ENCODE measurements at regions not wholly inside any gene's neighbourhood (a gene's known extent, or its start where the extent isn't known, plus 50 kb on each side); places are given as distances from the start of the nearest gene placed in this dataset.

GRCh38 chr10:45495438-45496152, 121.6 kb downstream of the ALOX5 start:
- Histone ChIP-seq H3K27ac (ENCODE audit: control insufficient read depth, insufficient read depth) (no peak overlapping the region), H4K20me1 (ENCODE audit: control insufficient read depth, insufficient read depth) (no peaks in the 10 kb centered on the region), H2AFZ (ENCODE audit: control insufficient read depth, low read depth, low read length) (no peak overlapping the region), H3K4me1 (ENCODE audit: control insufficient read depth, insufficient read depth, low read length) (no peaks in the 10 kb centered on the region), H3K36me3 (ENCODE audit: control insufficient read depth in 2 of 2, insufficient read depth in 2 of 2, low read length in 1 of 2) (no peaks in the 10 kb centered on the region), H3K9ac (ENCODE audit: control insufficient read depth, insufficient read depth, low read length) (no peak overlapping the region), H3K9me3 (replicated peaks; ENCODE audit: control insufficient read depth, insufficient read depth, low read length) (peaks cover 3% of the 10 kb centered on the region), H3K27me3 (replicated peaks in 1 of 2; ENCODE audit: control insufficient read depth in 2 of 2, insufficient read depth in 2 of 2, low read length in 1 of 2) (no peaks in the 10 kb centered on the region), H3K4me2 (ENCODE audit: control insufficient read depth, insufficient read depth) (no peak overlapping the region), H3K4me3 (no peak overlapping the region), H3K79me2 (ENCODE audit: control insufficient read depth, insufficient read depth, low read length) (no peaks in the 10 kb centered on the region)
- DNase-seq (ENCODE audit: low read depth, low spot score) (no peak), ATAC-seq (no peak), FAIRE-seq (no peak)
- ChIA-PET CTCF (no interaction called here), POLR2A (no interaction called here), RAD21 (ENCODE audit: unreplicated experiment) (no interaction called here), SMC1A (ENCODE audit: uncharacterized antibody, unreplicated experiment) (no interaction called here)
- intact Hi-C loops (cut with micrococcal nuclease; ENCODE audit: unreplicated experiment) = no loop called here
- WGBS (ENCODE audit: insufficient coverage, insufficient replicate concordance, low lambda C conversion rate, missing lambda C conversion rate) = 81% methylated on average over 2 of the region's 2 CpGs
- BruUV-seq (replicated peaks) = no TSS peak
- in situ Hi-C loops (cut with MboI) = no loop called here
- no peak for TF ChIP-seq TCF3 (IDR thresholded peaks at IDR 0.05; ENCODE audit: borderline replicate concordance, insufficient read depth, low read depth, low read length)
- TF ChIP-seq MLLT1 (IDR thresholded peaks at IDR 0.05) = no peak
- peak; percentile 30; the same call in 1 of the 2 replicates for TF ChIP-seq JUNB (IDR thresholded peaks at IDR 0.05)
- TF ChIP-seq KLF5 (IDR thresholded peaks at IDR 0.05; ENCODE audit: partially characterized antibody) = no peak
- peak; percentile 74 for TF ChIP-seq RUNX3 (IDR thresholded peaks at IDR 0.05; ENCODE audit: low read length)
- peak; percentile 96; the same call in 1 of the 2 replicates for TF ChIP-seq CBX5 (IDR thresholded peaks at IDR 0.05; ENCODE audit: low read depth)

All from GM12878 (cell line).